Liver (tissue), 8 donors: ENCODE measurements at regions not wholly inside any gene's neighbourhood (a gene's known extent, or its start where the extent isn't known, plus 50 kb on each side); places are given as distances from the start of the nearest gene placed in this dataset.

ENCODE experiments used
- DNase-seq: peaks from one replicate; pipeline ENCODE4 v3.0.0-alpha.2; 2017; ENCODE audit warnings: low spot score
- H3K27ac ChIP-seq, 2 donors: one replicate each; pipeline ENCODE4 v1.7.0; 2013; ENCODE audit warnings: inconsistent platforms in 2 of 2, low read length in 2 of 2, control low read depth in 1 of 2, low read depth in 1 of 2, mild to moderate bottlenecking in 1 of 2
- H3K27me3 ChIP-seq, 4 donors: one replicate each; pipeline versions ENCODE4 v1.6.1 to v1.7.0; 2013; ENCODE audit warnings: low read length in 3 of 4, inconsistent platforms in 1 of 4, mild to moderate bottlenecking in 1 of 4, moderate library complexity in 1 of 4; ENCODE audit not compliant: control insufficient read depth in 4 of 4, insufficient read depth in 4 of 4
- H3K36me3 ChIP-seq, 4 donors: one replicate each; pipeline versions ENCODE4 v1.6.1 to v1.7.0; 2013; ENCODE audit warnings: low read length in 3 of 4, mild to moderate bottlenecking in 3 of 4, low read depth in 1 of 4, moderate library complexity in 1 of 4; ENCODE audit not compliant: control insufficient read depth in 4 of 4, insufficient read depth in 3 of 4
- H3K4me1 ChIP-seq, 4 donors: one replicate each; pipeline versions ENCODE4 v1.6.1 to v1.7.0; 2013; ENCODE audit warnings: low read length in 3 of 4, mild to moderate bottlenecking in 3 of 4, moderate library complexity in 1 of 4; ENCODE audit not compliant: control insufficient read depth in 4 of 4, insufficient read depth in 4 of 4
- H3K4me3 ChIP-seq, 3 donors: one replicate each; pipeline versions ENCODE4 v1.6.1 to v1.7.0; 2013; ENCODE audit warnings: low read length in 3 of 3, control low read depth in 1 of 3, low read depth in 1 of 3, mild to moderate bottlenecking in 1 of 3
- H3K9ac ChIP-seq, 2 donors: one replicate each; pipeline ENCODE4 v1.7.0; 2013; ENCODE audit warnings: low read length in 2 of 2, mild to moderate bottlenecking in 2 of 2, moderate library complexity in 2 of 2, control low read depth in 1 of 2, low read depth in 1 of 2
- H3K9me3 ChIP-seq, 4 donors: one replicate each; pipeline versions ENCODE4 v1.6.1 to v1.7.0; 2013; ENCODE audit warnings: low read length in 3 of 4; ENCODE audit not compliant: control insufficient read depth in 4 of 4
- EGR1 ChIP-seq, 2 donors: IDR thresholded peaks; 2 replicates each; pipeline ENCODE4 v1.6.1; 2016 to 2018; ENCODE audit warnings: antibody characterized with exemption in 2 of 2, low read depth in 2 of 2
- FOXA1 ChIP-seq: IDR thresholded peaks from 2 replicates; pipeline ENCODE4 v1.6.1; 2016; ENCODE audit warnings: antibody characterized with exemption
- FOXA2 ChIP-seq: IDR thresholded peaks from 2 replicates; pipeline ENCODE4 v1.6.1; 2016; ENCODE audit warnings: antibody characterized with exemption
- GABPA ChIP-seq, 2 donors: IDR thresholded peaks in 1 of 2; conservative IDR thresholded peaks in 1 of 2; 2 replicates each; pipeline ENCODE4 v1.6.1; 2016; ENCODE audit warnings: antibody characterized with exemption in 2 of 2, mild to moderate bottlenecking in 1 of 2, moderate library complexity in 1 of 2
- HNF4G ChIP-seq: IDR thresholded peaks from 2 replicates; pipeline ENCODE4 v1.6.1; 2016; ENCODE audit warnings: antibody characterized with exemption
- JUND ChIP-seq, 2 donors: IDR thresholded peaks; 2 replicates each; pipeline ENCODE4 v1.6.1; 2016; ENCODE audit warnings: antibody characterized with exemption in 2 of 2
- NR2F2 ChIP-seq: IDR thresholded peaks from 2 replicates; pipeline ENCODE4 v1.6.1; 2016; ENCODE audit warnings: antibody characterized with exemption
- RAD21 ChIP-seq, 2 donors: IDR thresholded peaks; 2 replicates each; pipeline ENCODE4 v1.6.1; 2016; ENCODE audit warnings: antibody characterized with exemption in 2 of 2, mild to moderate bottlenecking in 2 of 2
- RXRA ChIP-seq, 2 donors: IDR thresholded peaks; 2 replicates each; pipeline ENCODE4 v1.6.1; 2017 to 2018; ENCODE audit warnings: antibody characterized with exemption in 2 of 2, mild to moderate bottlenecking in 1 of 2
- TAF1 ChIP-seq: conservative IDR thresholded peaks from 2 replicates; pipeline ENCODE4 v1.6.1; 2016; ENCODE audit warnings: antibody characterized with exemption, mild to moderate bottlenecking
- YY1 ChIP-seq: IDR thresholded peaks from 2 replicates; pipeline ENCODE4 v1.6.1; 2016; ENCODE audit warnings: antibody characterized with exemption, mild to moderate bottlenecking
- WGBS: extraction: QIAGEN DNeasy Blood & Tissue Kit; methylation state at CpG from one replicate; pipeline ENCODE4 v1.1.7; 2013; 5-methylcytosine and 5-hydroxymethylcytosine counted together
- TF ChIP-seq, protein P1 (sequence below): fragments of 150-350 bp; IDR thresholded peaks from 2 replicates; pipeline ENCODE4 v1.5.1; 2017; ENCODE audit warnings: improper control_type of control experiment, low read depth, low read length; ENCODE audit not compliant: missing input control
- TF ChIP-seq, protein P2 (sequence below): IDR thresholded peaks from 2 replicates; pipeline ENCODE4 v1.6.1; 2016; ENCODE audit warnings: antibody characterized with exemption
- TF ChIP-seq, protein P3 (sequence below): IDR thresholded peaks from 2 replicates; pipeline ENCODE4 v1.6.1; 2016; ENCODE audit warnings: antibody characterized with exemption
- donor health status: healthy.
- donor health status: healthy.
- donor health status: healthy.
- donor health status: healthy.
- donor health status: healthy.

DNA sequence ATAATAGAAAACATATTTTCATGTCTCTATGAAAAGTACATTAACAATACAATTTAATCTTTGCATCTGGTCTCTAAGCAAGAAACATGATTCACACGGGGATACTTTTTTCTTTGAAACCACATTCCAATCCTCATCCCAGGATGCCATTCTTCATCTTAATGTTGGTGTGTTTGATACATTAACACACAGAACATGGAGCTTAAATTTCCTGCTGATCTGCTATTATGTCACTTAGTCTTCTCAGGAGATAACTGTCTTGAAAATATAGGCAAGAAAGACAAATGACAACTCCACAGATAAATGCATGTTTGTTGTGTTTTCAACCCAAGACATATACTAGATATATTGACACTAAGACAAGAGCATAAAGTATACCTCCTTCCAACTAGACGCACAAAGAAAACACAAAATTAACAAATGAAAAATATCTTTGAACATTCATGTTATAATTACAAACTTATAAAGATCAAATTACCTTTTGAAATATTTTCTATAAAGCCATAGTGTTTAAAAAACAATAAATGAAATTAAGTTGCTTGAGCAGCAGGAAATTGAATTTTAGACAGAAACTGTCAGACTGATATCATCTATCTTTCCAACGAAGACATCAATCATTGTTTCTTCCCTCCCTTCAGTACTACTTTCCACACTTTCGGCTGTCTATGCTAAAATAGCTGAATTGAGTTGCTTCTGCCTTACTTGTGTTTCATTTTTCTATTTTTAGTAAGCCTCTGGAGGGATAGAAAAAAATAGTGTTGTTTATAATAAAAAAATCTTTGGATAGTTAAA, 1676.7 kb upstream of the CDH9 start:
- Histone ChIP-seq H3K9ac (no peak overlapping the region), H3K4me3 (no peak overlapping the region), H3K36me3 (no peaks in the 10 kb centered on the region), H3K4me1 (no peaks in the 10 kb centered on the region), H3K27ac (no peak overlapping the region), H3K9me3 (no peaks in the 10 kb centered on the region), H3K27me3 (no peaks in the 10 kb centered on the region)
- no peak for TF ChIP-seq NR2F2
- no peak for TF ChIP-seq TAF1
- TF ChIP-seq FOXA2: no peak
- TF ChIP-seq FOXA1: no peak
- TF ChIP-seq RAD21 (IDR thresholded peaks at IDR 0.05): no peak
- no peak for TF ChIP-seq HNF4G
- no peak for TF ChIP-seq JUND (IDR thresholded peaks at IDR 0.05)
- no peak for TF ChIP-seq EGR1 (IDR thresholded peaks at IDR 0.05; ENCODE audit: low read depth in 2 of 2)
- TF ChIP-seq, protein P1, sequence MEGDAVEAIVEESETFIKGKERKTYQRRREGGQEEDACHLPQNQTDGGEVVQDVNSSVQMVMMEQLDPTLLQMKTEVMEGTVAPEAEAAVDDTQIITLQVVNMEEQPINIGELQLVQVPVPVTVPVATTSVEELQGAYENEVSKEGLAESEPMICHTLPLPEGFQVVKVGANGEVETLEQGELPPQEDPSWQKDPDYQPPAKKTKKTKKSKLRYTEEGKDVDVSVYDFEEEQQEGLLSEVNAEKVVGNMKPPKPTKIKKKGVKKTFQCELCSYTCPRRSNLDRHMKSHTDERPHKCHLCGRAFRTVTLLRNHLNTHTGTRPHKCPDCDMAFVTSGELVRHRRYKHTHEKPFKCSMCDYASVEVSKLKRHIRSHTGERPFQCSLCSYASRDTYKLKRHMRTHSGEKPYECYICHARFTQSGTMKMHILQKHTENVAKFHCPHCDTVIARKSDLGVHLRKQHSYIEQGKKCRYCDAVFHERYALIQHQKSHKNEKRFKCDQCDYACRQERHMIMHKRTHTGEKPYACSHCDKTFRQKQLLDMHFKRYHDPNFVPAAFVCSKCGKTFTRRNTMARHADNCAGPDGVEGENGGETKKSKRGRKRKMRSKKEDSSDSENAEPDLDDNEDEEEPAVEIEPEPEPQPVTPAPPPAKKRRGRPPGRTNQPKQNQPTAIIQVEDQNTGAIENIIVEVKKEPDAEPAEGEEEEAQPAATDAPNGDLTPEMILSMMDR: no peak
- no peak for TF ChIP-seq GABPA (IDR thresholded peaks at IDR 0.05 in 1 of 2, conservative IDR thresholded peaks at IDR 0.05 in 1 of 2)
- 54% methylated on average over 4 of the region's 4 CpGs for WGBS
- DNase-seq: no peak

DNA sequence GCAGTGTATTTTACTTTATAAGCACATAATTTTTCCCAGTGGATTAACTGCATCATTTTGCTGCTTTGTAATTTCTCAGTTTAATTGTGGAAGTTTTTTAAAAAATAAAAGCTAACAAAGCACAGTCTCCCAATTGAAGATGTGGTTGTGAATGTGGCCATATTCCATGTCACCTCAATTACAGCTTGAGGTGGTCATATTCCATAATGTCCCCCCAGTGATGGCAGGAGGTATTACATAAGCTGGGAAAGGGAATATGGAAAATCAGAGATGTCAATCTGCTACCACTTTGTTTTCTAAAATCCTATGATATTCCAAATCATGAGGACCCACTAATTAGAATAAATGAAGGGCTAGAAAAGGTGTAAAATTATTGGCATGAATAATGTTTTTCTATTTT, 1672.0 kb upstream of the CDH9 start:
- DNase-seq: no peak
- no peaks in the 10 kb centered on the region for H3K4me1 ChIP-seq
- H3K27ac ChIP-seq: no peak overlapping the region
- no peaks in the 10 kb centered on the region for H3K9me3 ChIP-seq
- no peaks in the 10 kb centered on the region for H3K36me3 ChIP-seq
- no peaks in the 10 kb centered on the region for H3K27me3 ChIP-seq
- TF ChIP-seq EGR1 (IDR thresholded peaks at IDR 0.05; ENCODE audit: low read depth in 2 of 2): no peak
- no peak for TF ChIP-seq YY1
- no peak for TF ChIP-seq RXRA (IDR thresholded peaks at IDR 0.05)
- TF ChIP-seq, protein P1: no peak
- no peak for TF ChIP-seq HNF4G
- TF ChIP-seq, protein P2, sequence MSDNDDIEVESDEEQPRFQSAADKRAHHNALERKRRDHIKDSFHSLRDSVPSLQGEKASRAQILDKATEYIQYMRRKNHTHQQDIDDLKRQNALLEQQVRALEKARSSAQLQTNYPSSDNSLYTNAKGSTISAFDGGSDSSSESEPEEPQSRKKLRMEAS: no peak
- no peak overlapping the region for H3K4me3 ChIP-seq
- no peak overlapping the region for H3K9ac ChIP-seq

DNA sequence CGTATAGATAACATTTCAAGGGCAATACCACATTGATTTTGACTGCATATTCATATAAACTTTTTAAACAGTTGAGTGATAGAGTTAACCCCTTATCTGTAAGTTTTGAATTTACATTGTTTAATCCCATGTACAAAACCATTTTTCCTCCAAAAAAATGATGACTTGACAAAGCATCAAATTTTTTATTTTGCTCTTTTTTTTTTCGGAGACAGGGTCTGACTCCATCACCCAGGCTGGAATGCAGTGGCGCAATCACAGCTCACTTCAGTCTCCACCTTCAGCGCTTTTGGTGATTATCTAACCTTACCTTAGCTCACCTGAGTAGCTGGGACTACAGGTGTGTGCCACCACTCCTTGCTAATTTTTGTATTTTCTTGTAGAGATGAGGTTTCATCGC, 1670.1 kb upstream of the CDH9 start:
- DNase-seq: no peak
- 82% methylated on average over 5 of the region's 5 CpGs for WGBS
- no peaks in the 10 kb centered on the region for H3K36me3 ChIP-seq
- TF ChIP-seq GABPA (IDR thresholded peaks at IDR 0.05 in 1 of 2, conservative IDR thresholded peaks at IDR 0.05 in 1 of 2): no peak
- TF ChIP-seq EGR1 (IDR thresholded peaks at IDR 0.05; ENCODE audit: low read depth in 2 of 2): no peak
- TF ChIP-seq, protein P3, sequence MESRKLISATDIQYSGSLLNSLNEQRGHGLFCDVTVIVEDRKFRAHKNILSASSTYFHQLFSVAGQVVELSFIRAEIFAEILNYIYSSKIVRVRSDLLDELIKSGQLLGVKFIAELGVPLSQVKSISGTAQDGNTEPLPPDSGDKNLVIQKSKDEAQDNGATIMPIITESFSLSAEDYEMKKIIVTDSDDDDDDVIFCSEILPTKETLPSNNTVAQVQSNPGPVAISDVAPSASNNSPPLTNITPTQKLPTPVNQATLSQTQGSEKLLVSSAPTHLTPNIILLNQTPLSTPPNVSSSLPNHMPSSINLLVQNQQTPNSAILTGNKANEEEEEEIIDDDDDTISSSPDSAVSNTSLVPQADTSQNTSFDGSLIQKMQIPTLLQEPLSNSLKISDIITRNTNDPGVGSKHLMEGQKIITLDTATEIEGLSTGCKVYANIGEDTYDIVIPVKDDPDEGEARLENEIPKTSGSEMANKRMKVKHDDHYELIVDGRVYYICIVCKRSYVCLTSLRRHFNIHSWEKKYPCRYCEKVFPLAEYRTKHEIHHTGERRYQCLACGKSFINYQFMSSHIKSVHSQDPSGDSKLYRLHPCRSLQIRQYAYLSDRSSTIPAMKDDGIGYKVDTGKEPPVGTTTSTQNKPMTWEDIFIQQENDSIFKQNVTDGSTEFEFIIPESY: no peak
- no peaks in the 10 kb centered on the region for H3K27me3 ChIP-seq
- H3K9ac ChIP-seq: no peak overlapping the region
- H3K4me1 ChIP-seq: no peaks in the 10 kb centered on the region
- no peak overlapping the region for H3K27ac ChIP-seq
- no peaks in the 10 kb centered on the region for H3K9me3 ChIP-seq
- no peak overlapping the region for H3K4me3 ChIP-seq
